GM23248 (cell line): ENCODE measurements at regions not wholly inside any gene's neighbourhood (a gene's known extent, or its start where the extent isn't known, plus 50 kb on each side); places are given as distances from the start of the nearest gene placed in this dataset.
A peak's percentile ranks its signal among the peaks of the same experiment; 100 is the strongest.

Source experiments
- DNase-seq: peaks from one replicate; pipeline ENCODE4 v3.0.0-alpha.2; 2015
- H2AFZ ChIP-seq: fragments of 200-600 bp; sonication (generic); 2 replicates; pipeline ENCODE4 v1.6.1; 2016; ENCODE audit warnings: antibody characterized with exemption
- H3F3A ChIP-seq: fragments of 200-600 bp; sonication (generic); 2 replicates; pipeline ENCODE4 v1.6.1; 2016; ENCODE audit warnings: mild to moderate bottlenecking, antibody characterized with exemption, mixed run types; ENCODE audit not compliant: insufficient read depth
- H3K27ac ChIP-seq: fragments of 200-600 bp; sonication (generic); 2 replicates; pipeline ENCODE4 v1.5.1; 2016; ENCODE audit warnings: mild to moderate bottlenecking
- H3K27me3 ChIP-seq: fragments of 200-600 bp; sonication (generic); replicated peaks from 2 replicates; pipeline ENCODE4 v1.6.1; 2016; ENCODE audit warnings: mild to moderate bottlenecking; ENCODE audit not compliant: insufficient read depth
- H3K36me3 ChIP-seq: fragments of 200-600 bp; sonication (generic); 2 replicates; pipeline ENCODE4 v1.6.1; 2016; ENCODE audit warnings: low read depth, mild to moderate bottlenecking
- H3K4me1 ChIP-seq: fragments of 200-600 bp; sonication (generic); 2 replicates; pipeline ENCODE4 v1.6.1; 2016; ENCODE audit warnings: mild to moderate bottlenecking; ENCODE audit not compliant: insufficient read depth
- H3K4me2 ChIP-seq: fragments of 200-600 bp; sonication (generic); one replicate; pipeline ENCODE4 v1.6.1; 2016; ENCODE audit warnings: mild to moderate bottlenecking; ENCODE audit not compliant: unreplicated experiment
- H3K4me3 ChIP-seq: fragments of 200-600 bp; sonication (generic); 2 replicates; pipeline ENCODE4 v1.5.1; 2016; ENCODE audit warnings: mild to moderate bottlenecking
- H3K79me2 ChIP-seq: fragments of 200-600 bp; sonication (generic); 2 replicates; pipeline ENCODE4 v1.6.1; 2016; ENCODE audit warnings: mild to moderate bottlenecking; ENCODE audit not compliant: insufficient read depth
- H3K9ac ChIP-seq: fragments of 200-600 bp; sonication (generic); 2 replicates; pipeline ENCODE4 v1.6.1; 2016; ENCODE audit warnings: mild to moderate bottlenecking
- H3K9me2 ChIP-seq: fragments of 200-600 bp; sonication (generic); 2 replicates; pipeline ENCODE4 v1.6.1; 2016; ENCODE audit warnings: mixed run types, mild to moderate bottlenecking, moderate library complexity; ENCODE audit not compliant: insufficient read depth
- H3K9me3 ChIP-seq: fragments of 200-600 bp; sonication (generic); one replicate; pipeline ENCODE4 v1.6.1; 2017; ENCODE audit warnings: low read depth
- H4K20me1 ChIP-seq: fragments of 200-600 bp; sonication (generic); 2 replicates; pipeline ENCODE4 v1.6.0; 2016; ENCODE audit not compliant: insufficient read depth
- EZH2 ChIP-seq: fragments of 200-600 bp; sonication (generic); IDR thresholded peaks from 2 replicates; pipeline ENCODE4 v1.6.1; 2018; ENCODE audit warnings: antibody characterized with exemption, mild to moderate bottlenecking; ENCODE audit not compliant: insufficient read depth, poor library complexity, severe bottlenecking
- EZH2phosphoT487 ChIP-seq: fragments of 200-600 bp; sonication (generic); IDR thresholded peaks from 2 replicates; pipeline ENCODE4 v1.6.1; 2018; ENCODE audit warnings: antibody characterized with exemption, moderate library complexity, mild to moderate bottlenecking, low read depth; ENCODE audit not compliant: insufficient read depth
- WGBS, 2 experiments: methylation state at CpG; one replicate each; pipeline ENCODE4 v1.1.6; 2015 to 2017; ENCODE audit warnings: low lambda C conversion rate in 2 of 2, low coverage in 1 of 2; ENCODE audit errors: missing lambda C conversion rate in 2 of 2; 5-methylcytosine and 5-hydroxymethylcytosine counted together
- in situ Hi-C: fragments of 300-500 bp; cut with MboI; formaldehyde crosslinking; loops from 2 replicates; pipeline ENCODE4 v1.15.0; 2020

DNA sequence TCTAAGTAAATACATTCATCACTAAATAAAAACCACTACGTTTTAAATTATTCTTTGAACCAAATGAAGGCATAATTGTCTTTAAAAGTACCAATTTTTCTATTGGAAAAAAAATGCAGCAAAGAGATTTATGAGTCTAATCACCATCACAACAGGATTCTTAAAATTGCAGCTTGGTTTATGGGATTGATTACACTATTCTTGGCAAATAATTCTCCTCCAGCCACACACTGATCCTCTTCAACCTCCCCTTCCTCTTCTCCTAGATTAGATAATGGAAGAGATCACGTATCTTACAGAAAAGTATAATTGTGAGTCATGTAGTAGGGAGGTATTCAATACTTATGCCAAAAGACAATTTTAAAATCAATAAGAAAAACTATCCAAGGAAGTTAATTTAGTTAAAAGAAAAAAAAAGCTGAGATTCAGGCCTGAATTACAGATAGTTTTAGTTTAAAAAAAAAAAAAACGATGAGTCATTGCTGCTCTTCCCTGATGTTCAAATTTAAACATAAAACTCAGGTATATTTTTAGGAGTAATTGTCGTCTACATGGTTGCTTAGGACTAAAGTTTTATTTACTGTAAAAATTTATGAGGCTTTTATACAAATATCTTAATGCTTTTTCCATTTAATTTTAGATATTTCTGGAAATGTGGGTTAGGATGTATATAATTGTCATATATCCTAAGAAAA is 133.7 kb upstream of the CDK1 start:
- TF ChIP-seq EZH2, result no peak
- no peak for TF ChIP-seq EZH2phosphoT487
- H3K9me2 ChIP-seq, result no peaks in the 10 kb centered on the region
- H3K27ac ChIP-seq, result no peak overlapping the region
- DNase-seq, result no peak
- H3K4me1 ChIP-seq, result no peaks in the 10 kb centered on the region; the same call in 1 of the 2 replicates
- H3K9me3 ChIP-seq, result no peaks in the 10 kb centered on the region
- H3K4me3 ChIP-seq, result no peak overlapping the region
- no peak overlapping the region for H3K4me2 ChIP-seq
- no peaks in the 10 kb centered on the region for H3K36me3 ChIP-seq
- in situ Hi-C loops, result no loop called here
- H3K79me2 ChIP-seq, result no peaks in the 10 kb centered on the region
- no peak overlapping the region for H3K9ac ChIP-seq
- no peaks in the 10 kb centered on the region for H3K27me3 ChIP-seq
- H3F3A ChIP-seq, result no peaks in the 10 kb centered on the region
- H4K20me1 ChIP-seq, result no peaks in the 10 kb centered on the region
- H2AFZ ChIP-seq, result 0 out of 2 replicates have a peak overlapping the region, but pooled peaks have one; percentile 20
- WGBS, 2 experiments, result 49% methylated on average over 4 of the region's 4 CpGs

DNA sequence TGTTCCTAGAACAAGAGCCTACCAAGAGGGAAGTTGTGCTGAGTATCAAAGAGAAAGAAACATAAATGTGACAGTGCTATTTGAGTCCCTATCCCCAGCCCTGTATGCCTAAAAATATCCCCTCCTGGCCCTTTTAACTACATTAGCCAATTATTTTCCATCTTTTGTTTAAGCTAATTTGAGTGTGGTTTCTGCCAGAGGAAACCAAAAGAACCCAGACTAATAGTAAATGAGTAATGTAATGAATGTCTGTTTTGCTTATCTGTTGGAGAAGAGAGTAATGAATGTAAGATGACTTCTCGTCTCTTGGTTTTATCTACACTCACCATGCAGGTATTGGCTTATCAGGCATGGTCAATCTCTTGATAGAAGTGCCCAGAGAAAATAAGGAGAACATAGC is 134.4 kb upstream of the CDK1 start:
- DNase-seq, result no peak
- H3F3A ChIP-seq, result no peaks in the 10 kb centered on the region
- no peak overlapping the region for H3K27ac ChIP-seq
- no peaks in the 10 kb centered on the region for H3K9me2 ChIP-seq
- no peaks in the 10 kb centered on the region for H3K27me3 ChIP-seq
- no peaks in the 10 kb centered on the region for H3K9me3 ChIP-seq
- H3K79me2 ChIP-seq, result no peaks in the 10 kb centered on the region
- H3K4me2 ChIP-seq, result no peak overlapping the region
- in situ Hi-C loops, result no loop called here
- H3K36me3 ChIP-seq, result no peaks in the 10 kb centered on the region
- H4K20me1 ChIP-seq, result no peaks in the 10 kb centered on the region
- no peak overlapping the region for H3K9ac ChIP-seq
- H3K4me1 ChIP-seq, result no peaks in the 10 kb centered on the region; the same call in 1 of the 2 replicates
- 0 out of 2 replicates have a peak overlapping the region, but pooled peaks have one; percentile 20 for H2AFZ ChIP-seq
- no peak overlapping the region for H3K4me3 ChIP-seq
- no peak for TF ChIP-seq EZH2
- no peak for TF ChIP-seq EZH2phosphoT487
- WGBS, 2 experiments, result 79 to 81% methylated on average over 1 of the region's 1 CpG

- Histone ChIP-seq H3K27me3 (no peaks in the 10 kb centered on the region), H3K27ac (no peak overlapping the region), H3K9ac (no peak overlapping the region), H3F3A (no peaks in the 10 kb centered on the region), H2AFZ (no peak overlapping the region), H4K20me1 (no peaks in the 10 kb centered on the region), H3K36me3 (no peaks in the 10 kb centered on the region), H3K4me1 (no peaks in the 10 kb centered on the region), H3K4me2 (no peak overlapping the region), H3K9me3 (no peaks in the 10 kb centered on the region), H3K9me2 (no peaks in the 10 kb centered on the region), H3K4me3 (no peak overlapping the region), H3K79me2 (no peaks in the 10 kb centered on the region)
- no peak for TF ChIP-seq EZH2
- TF ChIP-seq EZH2phosphoT487, result no peak
- DNase-seq, result no peak
- in situ Hi-C loops, result no loop called here
- WGBS, 2 experiments, result 85 to 92% methylated on average over 1 of the region's 1 CpG
These were observed 148.9 kb upstream of the CDK1 start for GRCh38 chr10:60629332-60629731.

DNA sequence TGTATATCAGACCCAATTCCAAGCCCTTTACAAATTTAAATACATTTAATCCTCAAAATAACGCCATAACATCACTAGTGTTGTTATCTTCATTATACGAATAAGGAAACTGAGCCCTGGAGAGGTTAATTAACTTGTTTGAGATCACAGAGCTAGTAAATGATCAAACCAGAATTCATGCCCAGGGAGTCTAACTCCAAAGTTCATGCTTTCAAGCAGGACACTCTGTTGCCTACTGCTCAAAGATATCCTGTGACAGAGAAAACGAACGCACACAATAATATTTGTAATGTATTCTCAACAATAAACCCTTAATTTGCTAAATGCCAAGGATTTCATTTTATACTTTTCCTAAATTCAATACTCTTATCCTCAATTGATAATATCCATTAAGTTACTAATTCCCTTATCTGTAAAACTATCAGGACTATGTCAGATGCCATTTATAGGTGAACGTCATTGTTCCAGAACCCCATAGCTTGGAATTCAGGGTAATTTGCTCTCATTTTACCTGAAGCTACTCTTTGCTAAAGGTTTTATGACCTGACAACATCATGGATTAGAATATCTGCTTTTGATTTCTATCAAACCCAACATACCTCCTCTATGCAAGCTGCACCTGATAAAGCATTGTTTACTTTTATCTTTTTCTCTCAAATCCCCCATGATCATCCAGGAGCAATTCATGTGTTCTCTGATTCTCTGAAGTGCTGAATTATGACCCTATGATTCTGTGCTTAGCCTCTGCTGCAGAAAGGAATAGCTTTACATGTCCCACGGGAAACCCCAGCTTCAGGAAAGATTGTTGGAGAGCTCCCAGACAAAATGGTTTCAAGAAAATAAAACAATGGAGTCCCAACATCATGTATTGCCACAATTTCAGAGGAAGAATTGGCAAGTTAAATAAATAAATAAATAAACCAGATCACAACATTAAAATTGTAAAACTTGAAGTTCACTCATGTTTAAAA is 150.2 kb upstream of the CDK1 start:
- WGBS, 2 experiments, result 82% methylated on average over 6 of the region's 6 CpGs
- no peaks in the 10 kb centered on the region for H3K9me2 ChIP-seq
- no peak for TF ChIP-seq EZH2
- no peak for TF ChIP-seq EZH2phosphoT487
- no peak overlapping the region for H3K4me2 ChIP-seq
- no peak overlapping the region for H3K27ac ChIP-seq
- H3K27me3 ChIP-seq, result no peaks in the 10 kb centered on the region
- no peak overlapping the region for H3K4me3 ChIP-seq
- no peaks in the 10 kb centered on the region for H3K4me1 ChIP-seq
- DNase-seq, result no peak
- H2AFZ ChIP-seq, result no peak overlapping the region
- no peaks in the 10 kb centered on the region for H3K36me3 ChIP-seq
- no peaks in the 10 kb centered on the region for H3K79me2 ChIP-seq
- no peaks in the 10 kb centered on the region for H3F3A ChIP-seq
- H3K9ac ChIP-seq, result no peak overlapping the region
- in situ Hi-C loops, result no loop called here
- no peaks in the 10 kb centered on the region for H3K9me3 ChIP-seq
- H4K20me1 ChIP-seq, result no peaks in the 10 kb centered on the region
